HepG2 (cell line): ENCODE measurements at regions not wholly inside any gene's neighbourhood (a gene's known extent, or its start where the extent isn't known, plus 50 kb on each side); places are given as distances from the start of the nearest gene placed in this dataset.

Experiments used
- ATAC-seq: fragments of 200-7000 bp; cut with Tn5 transposase; 3 replicates; pipeline ENCODE4 v1.9.1; 2020; ENCODE audit warnings: mild to moderate bottlenecking, moderate library complexity
- BruUV-seq: library from RNA; stranded (reverse); fragments of 400-500 nt; replicated peaks from 2 replicates; lab custom pipeline; 2021; lab: Mats Ljungman, UMichigan
- CTCF ChIA-PET: fragments of 300-600 bp; formaldehyde crosslinking; extraction: SDS; loops from one replicate; lab custom pipeline; 2021; ENCODE audit warnings: low total read pairs, inconsistent platforms, low intra/inter-chr PET ratio; lab: Yijun Ruan, JAX
- POLR2A ChIA-PET: fragments of 350-600 bp; sonication (Branson Sonifier 250); formaldehyde crosslinking; loops from one replicate; lab custom pipeline; 2020; ENCODE audit warnings: antibody characterized with exemption, inconsistent platforms; lab: Yijun Ruan, JAX
- DNase-seq: peaks from one replicate; pipeline ENCODE4 v3.0.0-alpha.2; 2015; ENCODE audit warnings: low spot score
- FAIRE-seq: peaks from 3 replicates; lab custom pipeline; 2011; peaks lifted over from hg19 to GRCh38; lab: Jason Lieb, UNC
- H2AFZ ChIP-seq: one replicate; pipeline ENCODE4 v1.6.1; 2011; ENCODE audit warnings: low read length, inconsistent platforms
- H3K27ac ChIP-seq: fragments of 300-600 bp; 3 replicates; pipeline ENCODE4 v1.8.0; 2011; ENCODE audit warnings: mixed run types, mild to moderate bottlenecking, mixed read lengths, low read length, inconsistent platforms; ENCODE audit not compliant: insufficient read depth; ENCODE audit errors: extremely low read length
- H3K27me3 ChIP-seq, 2 experiments: fragments of 200-600 bp in 1 of 2; 2 replicates in 1 of 2; 3 replicates in 1 of 2; pipeline versions ENCODE4 v1.6.0 to v1.8.0; 2011; ENCODE audit warnings: low read length in 2 of 2, mild to moderate bottlenecking in 2 of 2, moderate library complexity in 2 of 2, inconsistent platforms in 1 of 2; ENCODE audit not compliant: insufficient read depth in 2 of 2, control insufficient read depth in 1 of 2
- H3K36me3 ChIP-seq, 2 experiments: fragments of 200-600 bp in 1 of 2; replicated peaks in 1 of 2; 2 replicates in 1 of 2; 3 replicates in 1 of 2; pipeline versions ENCODE4 v1.5.1 to v1.8.0; 2011; ENCODE audit warnings: low read length in 2 of 2, inconsistent platforms in 1 of 2; ENCODE audit not compliant: insufficient read depth in 2 of 2, control insufficient read depth in 1 of 2
- H3K4me1 ChIP-seq: 2 replicates; pipeline ENCODE4 v1.5.1; 2012; ENCODE audit warnings: low read length, inconsistent platforms; ENCODE audit not compliant: insufficient read depth
- H3K4me2 ChIP-seq: 2 replicates; pipeline ENCODE4 v1.6.0; 2011; ENCODE audit warnings: low read depth, low read length, inconsistent platforms
- H3K4me3 ChIP-seq, 3 experiments: fragments of 200-600 bp in 1 of 3; sonication (generic), shearing (Covaris generic) in 1 of 3; replicated peaks in 1 of 3; 2 replicates each; pipeline ENCODE4 v1.5.1; 2011 to 2016; ENCODE audit warnings: low read length in 3 of 3, inconsistent platforms in 2 of 3, low read depth in 2 of 3, mild to moderate bottlenecking in 2 of 3, control low read depth in 1 of 3, mixed read lengths in 1 of 3; ENCODE audit not compliant: insufficient read depth in 1 of 3
- H3K79me2 ChIP-seq: one replicate; pipeline ENCODE4 v1.6.1; 2011; ENCODE audit warnings: low read length, inconsistent platforms; ENCODE audit not compliant: insufficient read depth
- H3K9ac ChIP-seq: 2 replicates; pipeline ENCODE4 v1.6.0; 2011; ENCODE audit warnings: mild to moderate bottlenecking, low read depth, low read length, inconsistent platforms; ENCODE audit not compliant: insufficient read depth
- H3K9me3 ChIP-seq: 2 replicates; pipeline ENCODE4 v1.5.1; 2012; ENCODE audit warnings: mild to moderate bottlenecking, low read length
- H4K20me1 ChIP-seq: 2 replicates; pipeline ENCODE4 v1.6.0; 2011; ENCODE audit warnings: inconsistent platforms, mild to moderate bottlenecking, low read length, moderate library complexity; ENCODE audit not compliant: insufficient read depth
- CEBPB ChIP-seq: IDR thresholded peaks from 2 replicates; pipeline ENCODE4 v1.6.1; 2011; ENCODE audit warnings: low read depth, low read length, improper control_type of control experiment, borderline replicate concordance
- MED1 ChIP-seq: sonication (generic); formaldehyde crosslinking; IDR thresholded peaks from 2 replicates; pipeline ENCODE4 v1.4.0; 2020; ENCODE audit warnings: missing genetic modification reagents
- WGBS: methylation state at CpG from one replicate; pipeline ENCODE4 v1.1.6; 2017; ENCODE audit warnings: low lambda C conversion rate; 5-methylcytosine and 5-hydroxymethylcytosine counted together
- in situ Hi-C: cut with HindIII; loops from 2 replicates; pipeline ENCODE4 v1.10.0; 2017; ENCODE audit warnings: low pct_unique_long_range_greater_than_20kb; ENCODE audit not compliant: extremely low pct_ligation_motif_present
- intact Hi-C: fragments of 100-400 bp; cut with micrococcal nuclease; formaldehyde crosslinking; loops from one replicate; pipeline ENCODE4 v1.10.0; 2022; ENCODE audit not compliant: unreplicated experiment
- small RNA-seq, 3 experiments: library from RNA; depleted of rRNA; stranded (forward); fragments of <200 nt; gene quantifications; one replicate each; pipeline ENCODE3, GENCODE V24; 2012; ENCODE audit warnings: low read depth in 2 of 3, low replicate concordance in 1 of 3; ENCODE audit not compliant: insufficient read length in 3 of 3, insufficient read depth in 2 of 3

DNA sequence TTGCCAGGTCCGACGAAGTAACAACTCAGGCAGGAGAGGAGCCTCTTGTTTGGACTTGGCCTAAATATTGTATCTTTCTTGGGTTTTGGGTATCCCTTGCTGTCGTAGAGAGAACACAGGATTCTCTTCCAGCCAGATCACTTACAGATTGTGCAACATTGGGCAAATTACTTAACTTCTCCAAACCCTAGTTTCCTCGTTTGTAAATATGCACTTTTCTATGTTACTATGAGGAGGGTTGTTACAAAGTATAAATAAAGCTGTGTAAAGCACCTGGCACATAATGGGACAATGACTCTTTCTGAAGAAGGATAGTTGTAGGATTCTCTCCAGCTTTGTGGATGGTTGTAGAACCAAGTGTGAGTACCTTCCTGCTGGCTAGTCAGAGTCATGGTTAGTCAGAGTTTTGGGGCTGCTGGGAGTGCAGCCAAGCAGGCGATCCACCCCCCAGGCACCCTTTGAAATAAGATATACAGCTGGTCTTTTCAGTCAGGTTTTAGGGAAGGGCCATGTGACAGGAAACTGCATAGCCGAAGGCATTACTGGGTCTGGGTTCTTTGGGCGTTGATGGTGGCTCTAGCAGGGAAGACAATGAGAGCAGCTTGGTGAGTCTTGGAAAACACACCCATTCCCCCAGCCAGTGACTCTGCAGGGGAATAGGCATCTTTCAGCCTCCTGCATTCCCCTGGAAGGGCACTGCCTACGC, 49.9 kb upstream of the GDNF start:
- peaks cover 0 to 23% of the 10 kb centered on the region in 2 experiments; a peak in 3 of 5 replicates for H3K27me3 ChIP-seq
- H3K9ac ChIP-seq, result no peak overlapping the region
- TF ChIP-seq MED1 (CRISPR knock-in tag) (no peak), CEBPB (peak; percentile 66)
- in situ Hi-C loops (no loop called here), intact Hi-C loops (no loop called here)
- H2AFZ ChIP-seq, result no peak overlapping the region
- no peaks in the 10 kb centered on the region for H3K4me1 ChIP-seq
- WGBS, result 2% methylated on average over 6 of the region's 8 CpGs
- ATAC-seq, result no peak
- CTCF ChIA-PET, result no interaction called here
- H3K4me2 ChIP-seq, result no peak overlapping the region
- BruUV-seq, result no TSS peak
- no peak for DNase-seq
- H3K4me3 ChIP-seq, result no peak overlapping the region
- FAIRE-seq, result no peak
- H3K36me3 ChIP-seq, result no peaks in the 10 kb centered on the region
- no peaks in the 10 kb centered on the region for H4K20me1 ChIP-seq
- H3K79me2 ChIP-seq, result no peaks in the 10 kb centered on the region
- POLR2A ChIA-PET, result no interaction called here
- no peak overlapping the region for H3K27ac ChIP-seq
- H3K9me3 ChIP-seq, result no peaks in the 10 kb centered on the region

Small RNAs in the stretch of these regions (small RNA-seq; reads per million reads assigned to genes)
- gene LINC02110, result 0 reads per million in 3 experiments
